CD4-positive, alpha-beta T cell (primary cell): ENCODE measurements at regions not wholly inside any gene's neighbourhood (a gene's known extent, or its start where the extent isn't known, plus 50 kb on each side); places are given as distances from the start of the nearest gene placed in this dataset.

ENCODE experiments used
- ATAC-seq: fragments of 200-7000 bp; cut with Tn5 transposase; one replicate; pipeline ENCODE4 v1.10.0; 2022; ENCODE audit warnings: mild to moderate bottlenecking; ENCODE audit not compliant: poor library complexity
- CTCF ChIA-PET: fragments of 350-600 bp; sonication (Branson Sonifier 250); formaldehyde crosslinking; loops from one replicate; lab custom pipeline; 2021; ENCODE audit warnings: antibody characterized with exemption, inconsistent platforms; lab: Charles Lee
- POLR2A ChIA-PET: fragments of 350-600 bp; sonication (Branson Sonifier 250); formaldehyde crosslinking; loops from one replicate; lab custom pipeline; 2021; ENCODE audit warnings: antibody characterized with exemption, inconsistent platforms; lab: Charles Lee
- DNase-seq, 14 experiments: peaks; one replicate each; pipeline ENCODE4 v3.0.0-alpha.2; 2013 to 2020; ENCODE audit warnings: mixed read lengths in 2 of 14
- H3K27ac ChIP-seq, 2 donors: one replicate each; pipeline versions ENCODE4 v1.5.1 to v1.7.0; 2013; ENCODE audit warnings: low read length in 2 of 2, low read depth in 1 of 2, mild to moderate bottlenecking in 1 of 2
- H3K27me3 ChIP-seq, 2 experiments: 1 replicate in 1 of 2; 2 replicates in 1 of 2; pipeline versions ENCODE4 v1.6.1 to v1.7.0; 2013; ENCODE audit warnings: low read length in 2 of 2, control low read depth in 1 of 2, mild to moderate bottlenecking in 1 of 2, moderate library complexity in 1 of 2; ENCODE audit not compliant: insufficient read depth in 2 of 2, control insufficient read depth in 1 of 2
- H3K36me3 ChIP-seq: one replicate; pipeline ENCODE4 v1.6.1; 2013; ENCODE audit warnings: low read length, control low read depth; ENCODE audit not compliant: insufficient read depth
- H3K4me1 ChIP-seq: one replicate; pipeline ENCODE4 v1.6.1; 2013; ENCODE audit warnings: low read length, control low read depth; ENCODE audit not compliant: insufficient read depth
- H3K4me3 ChIP-seq: one replicate; pipeline ENCODE4 v1.5.1; 2013; ENCODE audit warnings: mild to moderate bottlenecking, low read length, moderate library complexity
- H3K9me3 ChIP-seq, 2 experiments: 1 replicate in 1 of 2; 2 replicates in 1 of 2; pipeline versions ENCODE4 v1.6.1 to v1.7.0; 2013; ENCODE audit warnings: low read length in 2 of 2, mild to moderate bottlenecking in 2 of 2, control low read depth in 1 of 2, moderate library complexity in 1 of 2; ENCODE audit not compliant: control insufficient read depth in 1 of 2, insufficient read depth in 1 of 2
- H3K27ac Mint-ChIP-seq: one replicate; pipeline ENCODE4 v1.8.0; 2020; ENCODE audit warnings: mixed read lengths
- H3K27me3 Mint-ChIP-seq: one replicate; pipeline ENCODE4 v1.8.0; 2021; ENCODE audit warnings: mixed read lengths
- H3K36me3 Mint-ChIP-seq: one replicate; pipeline ENCODE4 v1.8.0; 2021; ENCODE audit warnings: low read depth, mixed read lengths
- H3K4me1 Mint-ChIP-seq: one replicate; pipeline ENCODE4 v1.8.0; 2021; ENCODE audit warnings: low read depth, mixed read lengths
- H3K4me3 Mint-ChIP-seq: one replicate; pipeline ENCODE4 v1.8.0; 2020; ENCODE audit warnings: mild to moderate bottlenecking, mixed read lengths
- H3K9me3 Mint-ChIP-seq: one replicate; pipeline ENCODE4 v1.8.0; 2020; ENCODE audit warnings: mixed read lengths
- intact Hi-C, 2 experiments: fragments of 100-400 bp; cut with DNase I in 1 of 2; cut with micrococcal nuclease in 1 of 2; formaldehyde crosslinking; loops; one replicate each; pipeline versions ENCODE4 v1.15.1 to v1.9.0; 2023 to 2025; cut with DNase I, micrococcal nuclease
- TF ChIP-seq, protein P1 (sequence below): fragments of 200-600 bp; IDR thresholded peaks from one replicate; pipeline ENCODE4 v1.8.0; 2022; ENCODE audit warnings: antibody characterized with exemption, mild to moderate bottlenecking

GRCh38 chr16:47777220-47777619, 316.1 kb downstream of the PHKB start:
- Mint-ChIP-seq H3K36me3 (no peaks in the 10 kb centered on the region), H3K4me3 (no peak overlapping the region), H3K4me1 (peaks cover 9% of the 10 kb centered on the region), H3K27me3 (no peaks in the 10 kb centered on the region), H3K9me3 (peaks cover 8% of the 10 kb centered on the region), H3K27ac (no peak overlapping the region)
- Histone ChIP-seq H3K36me3 (no peaks in the 10 kb centered on the region), H3K4me3 (no peak overlapping the region), H3K9me3 (no peaks in the 10 kb centered on the region), H3K4me1 (no peaks in the 10 kb centered on the region), H3K27ac (no peak overlapping the region), H3K27me3 (no peaks in the 10 kb centered on the region)
- CTCF ChIA-PET: no interaction called here
- intact Hi-C loops: no loop called here
- POLR2A ChIA-PET: no interaction called here
- TF ChIP-seq, protein P1, sequence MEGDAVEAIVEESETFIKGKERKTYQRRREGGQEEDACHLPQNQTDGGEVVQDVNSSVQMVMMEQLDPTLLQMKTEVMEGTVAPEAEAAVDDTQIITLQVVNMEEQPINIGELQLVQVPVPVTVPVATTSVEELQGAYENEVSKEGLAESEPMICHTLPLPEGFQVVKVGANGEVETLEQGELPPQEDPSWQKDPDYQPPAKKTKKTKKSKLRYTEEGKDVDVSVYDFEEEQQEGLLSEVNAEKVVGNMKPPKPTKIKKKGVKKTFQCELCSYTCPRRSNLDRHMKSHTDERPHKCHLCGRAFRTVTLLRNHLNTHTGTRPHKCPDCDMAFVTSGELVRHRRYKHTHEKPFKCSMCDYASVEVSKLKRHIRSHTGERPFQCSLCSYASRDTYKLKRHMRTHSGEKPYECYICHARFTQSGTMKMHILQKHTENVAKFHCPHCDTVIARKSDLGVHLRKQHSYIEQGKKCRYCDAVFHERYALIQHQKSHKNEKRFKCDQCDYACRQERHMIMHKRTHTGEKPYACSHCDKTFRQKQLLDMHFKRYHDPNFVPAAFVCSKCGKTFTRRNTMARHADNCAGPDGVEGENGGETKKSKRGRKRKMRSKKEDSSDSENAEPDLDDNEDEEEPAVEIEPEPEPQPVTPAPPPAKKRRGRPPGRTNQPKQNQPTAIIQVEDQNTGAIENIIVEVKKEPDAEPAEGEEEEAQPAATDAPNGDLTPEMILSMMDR: no peak
- DNase-seq: no peak
- no peak for ATAC-seq

DNA sequence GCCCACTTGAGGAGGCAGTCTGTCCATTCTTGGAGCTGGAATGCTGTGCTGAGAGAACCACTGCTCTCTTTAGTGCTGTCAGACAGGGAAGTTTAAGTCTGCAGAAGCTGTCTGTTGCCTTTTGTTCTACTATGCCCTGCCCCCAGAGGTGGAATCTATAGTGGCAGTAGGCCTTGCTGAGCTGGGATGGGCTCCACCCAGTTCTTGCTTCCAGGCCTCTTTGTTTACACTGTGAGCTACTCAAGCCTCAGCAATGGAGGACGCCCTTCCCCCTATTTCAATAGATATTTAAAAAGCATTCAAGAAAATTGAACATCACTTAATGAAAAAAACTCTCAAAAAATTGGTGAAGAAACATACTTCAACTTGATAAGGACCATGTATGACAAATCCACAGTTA, 313.5 kb downstream of the PHKB start:
- Histone ChIP-seq H3K27ac (no peak overlapping the region), H3K4me3 (no peak overlapping the region), H3K36me3 (no peaks in the 10 kb centered on the region), H3K27me3 (no peaks in the 10 kb centered on the region), H3K9me3 (no peaks in the 10 kb centered on the region), H3K4me1 (no peaks in the 10 kb centered on the region)
- ChIA-PET POLR2A (no interaction called here), CTCF (no interaction called here)
- intact Hi-C loops: no loop called here
- Mint-ChIP-seq H3K4me1 (peaks cover 5% of the 10 kb centered on the region), H3K36me3 (no peaks in the 10 kb centered on the region), H3K27ac (no peak overlapping the region), H3K27me3 (no peaks in the 10 kb centered on the region), H3K4me3 (no peak overlapping the region), H3K9me3 (peaks cover 9% of the 10 kb centered on the region)
- TF ChIP-seq, protein P1: no peak
- no peak for ATAC-seq
- no peak for DNase-seq

DNA sequence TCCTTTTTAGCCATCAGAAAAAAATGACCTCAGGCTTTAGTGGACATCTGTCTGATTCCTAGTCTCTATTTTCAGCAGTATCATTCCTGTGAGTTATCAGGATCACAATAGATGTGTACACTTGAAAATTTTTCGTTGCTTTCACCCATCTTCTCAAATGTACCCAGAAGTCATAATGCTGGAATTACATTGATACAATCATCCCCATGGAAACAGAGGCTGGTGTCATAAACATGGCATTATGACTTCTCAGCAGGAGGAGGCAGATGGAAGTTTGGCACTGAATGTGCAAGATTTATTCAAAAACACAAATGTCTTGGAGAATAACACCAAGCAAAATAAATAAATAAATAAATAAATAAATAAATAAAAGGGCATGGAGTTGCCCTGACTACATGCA, 292.5 kb downstream of the PHKB start:
- POLR2A ChIA-PET: no interaction called here
- H3K9me3 ChIP-seq: no peaks in the 10 kb centered on the region
- TF ChIP-seq, protein P1: no peak
- no peak overlapping the region for H3K27ac ChIP-seq
- Mint-ChIP-seq H3K36me3 (no peaks in the 10 kb centered on the region), H3K27ac (no peak overlapping the region), H3K27me3 (peaks cover 13% of the 10 kb centered on the region), H3K4me1 (no peaks in the 10 kb centered on the region), H3K9me3 (peaks cover 7% of the 10 kb centered on the region), H3K4me3 (no peak overlapping the region)
- CTCF ChIA-PET: no interaction called here
- H3K4me3 ChIP-seq: no peak overlapping the region
- H3K4me1 ChIP-seq: no peaks in the 10 kb centered on the region
- ATAC-seq (no peak), DNase-seq (no peak)
- no peaks in the 10 kb centered on the region for H3K36me3 ChIP-seq
- H3K27me3 ChIP-seq: no peaks in the 10 kb centered on the region
- intact Hi-C loops: no loop called here
